ENCODE measurements at regions not wholly inside any gene's neighbourhood (a gene's known extent, or its start where the extent isn't known, plus 50 kb on each side); places are given as distances from the start of the nearest gene placed in this dataset.

GRCh38 chr14:38001501-38001900 is 206.2 kb upstream of the SSTR1 start:
- H4K20me1 ChIP-seq (ENCODE audit: insufficient read depth): no peaks in the 10 kb centered on the region
- no peak overlapping the region for H3K4me3 ChIP-seq (ENCODE audit: low read length)
- no peaks in the 10 kb centered on the region for H3K9me2 ChIP-seq (ENCODE audit: insufficient read depth, low read length)
- no peaks in the 10 kb centered on the region for H3K9me3 ChIP-seq (ENCODE audit: low read length)
- H3F3A ChIP-seq (ENCODE audit: insufficient read depth, low read length, poor library complexity, severe bottlenecking): no peaks in the 10 kb centered on the region
- H3K27ac ChIP-seq (ENCODE audit: low read length): no peak overlapping the region
- H2AFZ ChIP-seq (ENCODE audit: low read depth, low read length): no peak overlapping the region
- TF ChIP-seq SMC3 (conservative IDR thresholded peaks at IDR 0.05; ENCODE audit: poor library complexity) (no peak), POLR2AphosphoS5 (IDR thresholded peaks at IDR 0.05) (no peak), TAF1 (IDR thresholded peaks at IDR 0.05; ENCODE audit: low read depth) (no peak)
- TF ChIP-seq, protein P1, sequence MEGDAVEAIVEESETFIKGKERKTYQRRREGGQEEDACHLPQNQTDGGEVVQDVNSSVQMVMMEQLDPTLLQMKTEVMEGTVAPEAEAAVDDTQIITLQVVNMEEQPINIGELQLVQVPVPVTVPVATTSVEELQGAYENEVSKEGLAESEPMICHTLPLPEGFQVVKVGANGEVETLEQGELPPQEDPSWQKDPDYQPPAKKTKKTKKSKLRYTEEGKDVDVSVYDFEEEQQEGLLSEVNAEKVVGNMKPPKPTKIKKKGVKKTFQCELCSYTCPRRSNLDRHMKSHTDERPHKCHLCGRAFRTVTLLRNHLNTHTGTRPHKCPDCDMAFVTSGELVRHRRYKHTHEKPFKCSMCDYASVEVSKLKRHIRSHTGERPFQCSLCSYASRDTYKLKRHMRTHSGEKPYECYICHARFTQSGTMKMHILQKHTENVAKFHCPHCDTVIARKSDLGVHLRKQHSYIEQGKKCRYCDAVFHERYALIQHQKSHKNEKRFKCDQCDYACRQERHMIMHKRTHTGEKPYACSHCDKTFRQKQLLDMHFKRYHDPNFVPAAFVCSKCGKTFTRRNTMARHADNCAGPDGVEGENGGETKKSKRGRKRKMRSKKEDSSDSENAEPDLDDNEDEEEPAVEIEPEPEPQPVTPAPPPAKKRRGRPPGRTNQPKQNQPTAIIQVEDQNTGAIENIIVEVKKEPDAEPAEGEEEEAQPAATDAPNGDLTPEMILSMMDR (IDR thresholded peaks at IDR 0.05; ENCODE audit: poor library complexity, severe bottlenecking): no peak
- TF ChIP-seq, protein P2, sequence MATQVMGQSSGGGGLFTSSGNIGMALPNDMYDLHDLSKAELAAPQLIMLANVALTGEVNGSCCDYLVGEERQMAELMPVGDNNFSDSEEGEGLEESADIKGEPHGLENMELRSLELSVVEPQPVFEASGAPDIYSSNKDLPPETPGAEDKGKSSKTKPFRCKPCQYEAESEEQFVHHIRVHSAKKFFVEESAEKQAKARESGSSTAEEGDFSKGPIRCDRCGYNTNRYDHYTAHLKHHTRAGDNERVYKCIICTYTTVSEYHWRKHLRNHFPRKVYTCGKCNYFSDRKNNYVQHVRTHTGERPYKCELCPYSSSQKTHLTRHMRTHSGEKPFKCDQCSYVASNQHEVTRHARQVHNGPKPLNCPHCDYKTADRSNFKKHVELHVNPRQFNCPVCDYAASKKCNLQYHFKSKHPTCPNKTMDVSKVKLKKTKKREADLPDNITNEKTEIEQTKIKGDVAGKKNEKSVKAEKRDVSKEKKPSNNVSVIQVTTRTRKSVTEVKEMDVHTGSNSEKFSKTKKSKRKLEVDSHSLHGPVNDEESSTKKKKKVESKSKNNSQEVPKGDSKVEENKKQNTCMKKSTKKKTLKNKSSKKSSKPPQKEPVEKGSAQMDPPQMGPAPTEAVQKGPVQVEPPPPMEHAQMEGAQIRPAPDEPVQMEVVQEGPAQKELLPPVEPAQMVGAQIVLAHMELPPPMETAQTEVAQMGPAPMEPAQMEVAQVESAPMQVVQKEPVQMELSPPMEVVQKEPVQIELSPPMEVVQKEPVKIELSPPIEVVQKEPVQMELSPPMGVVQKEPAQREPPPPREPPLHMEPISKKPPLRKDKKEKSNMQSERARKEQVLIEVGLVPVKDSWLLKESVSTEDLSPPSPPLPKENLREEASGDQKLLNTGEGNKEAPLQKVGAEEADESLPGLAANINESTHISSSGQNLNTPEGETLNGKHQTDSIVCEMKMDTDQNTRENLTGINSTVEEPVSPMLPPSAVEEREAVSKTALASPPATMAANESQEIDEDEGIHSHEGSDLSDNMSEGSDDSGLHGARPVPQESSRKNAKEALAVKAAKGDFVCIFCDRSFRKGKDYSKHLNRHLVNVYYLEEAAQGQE (IDR thresholded peaks at IDR 0.05; ENCODE audit: borderline replicate concordance): no peak
- no peaks in the 10 kb centered on the region for H3K27me3 ChIP-seq (ENCODE audit: insufficient read depth, low read depth, low read length)
- H3K4me2 ChIP-seq (ENCODE audit: low read length): no peak overlapping the region
- H3K36me3 ChIP-seq (ENCODE audit: insufficient read depth, low read length): no peaks in the 10 kb centered on the region
- no peak overlapping the region for H3K9ac ChIP-seq (ENCODE audit: low read length)
- no peaks in the 10 kb centered on the region for H3K79me2 ChIP-seq (replicated peaks; ENCODE audit: insufficient read depth, low read length)

GRCh38 chr14:38003746-38004609 is 203.7 kb upstream of the SSTR1 start:
- no peak overlapping the region for H3K4me2 ChIP-seq (ENCODE audit: low read length)

More at GRCh38 chr14:38003746-38004609, 203.7 kb upstream of the SSTR1 start:
- H3K79me2 ChIP-seq (replicated peaks; ENCODE audit: insufficient read depth, low read length): no peaks in the 10 kb centered on the region
- TF ChIP-seq TAF1 (IDR thresholded peaks at IDR 0.05; ENCODE audit: low read depth): no peak
- TF ChIP-seq, protein P2 (IDR thresholded peaks at IDR 0.05; ENCODE audit: borderline replicate concordance): no peak
- TF ChIP-seq EP300 (conservative IDR thresholded peaks at IDR 0.05; ENCODE audit: poor library complexity, severe bottlenecking): no peak
- no peak for TF ChIP-seq EZH2 (IDR thresholded peaks at IDR 0.05; ENCODE audit: borderline replicate concordance, insufficient read depth, low read length, poor library complexity, severe bottlenecking)
- TF ChIP-seq, protein P1 (IDR thresholded peaks at IDR 0.05; ENCODE audit: poor library complexity, severe bottlenecking): no peak
- TF ChIP-seq MXI1 (conservative IDR thresholded peaks at IDR 0.05; ENCODE audit: poor library complexity, severe bottlenecking): no peak
- TF ChIP-seq SMC3 (conservative IDR thresholded peaks at IDR 0.05; ENCODE audit: poor library complexity): no peak
- no peak for TF ChIP-seq RAD21 (conservative IDR thresholded peaks at IDR 0.05)
- no peak for TF ChIP-seq POLR2AphosphoS5 (IDR thresholded peaks at IDR 0.05)
- no peak overlapping the region for H2AFZ ChIP-seq (ENCODE audit: low read depth, low read length)
- H3K27me3 ChIP-seq (ENCODE audit: insufficient read depth, low read depth, low read length): no peaks in the 10 kb centered on the region
- no peak overlapping the region for H3K27ac ChIP-seq (ENCODE audit: low read length)
- H3K36me3 ChIP-seq (ENCODE audit: insufficient read depth, low read length): no peaks in the 10 kb centered on the region
- no peak overlapping the region for H3K9ac ChIP-seq (ENCODE audit: low read length)
- H3K9me2 ChIP-seq (ENCODE audit: insufficient read depth, low read length): no peaks in the 10 kb centered on the region
- H4K20me1 ChIP-seq (ENCODE audit: insufficient read depth): no peaks in the 10 kb centered on the region
- no peaks in the 10 kb centered on the region for H3K9me3 ChIP-seq (ENCODE audit: low read length)
- H3F3A ChIP-seq (ENCODE audit: insufficient read depth, low read length, poor library complexity, severe bottlenecking): no peaks in the 10 kb centered on the region
- no peak overlapping the region for H3K4me3 ChIP-seq (ENCODE audit: low read length)

Data from neural cell (in vitro differentiated cells).